MM.1S (cell line): ENCODE measurements at regions not wholly inside any gene's neighbourhood (a gene's known extent, or its start where the extent isn't known, plus 50 kb on each side); places are given as distances from the start of the nearest gene placed in this dataset.
"Not testable (repeated sequence)": the region's sequence is repeated elsewhere in the genome, so short reads cannot be mapped to it uniquely, and the experiment has no call there.

ENCODE experiments used
- DNase-seq: peaks from one replicate; pipeline ENCODE4 v3.0.0-alpha.2; 2015
- H2AFZ ChIP-seq: fragments of 300-600 bp; sonication (generic); 2 replicates; pipeline ENCODE4 v1.6.0; 2016; ENCODE audit warnings: antibody characterized with exemption, low read length
- H3F3A ChIP-seq: fragments of 300-600 bp; sonication (generic); 2 replicates; pipeline ENCODE4 v1.6.1; 2016; ENCODE audit warnings: mild to moderate bottlenecking, antibody characterized with exemption, low read length, moderate library complexity, mixed read lengths; ENCODE audit not compliant: insufficient read depth
- H3K27ac ChIP-seq: fragments of 300-600 bp; sonication (generic); 2 replicates; pipeline ENCODE4 v1.5.1; 2016; ENCODE audit warnings: mild to moderate bottlenecking, low read length
- H3K27me3 ChIP-seq: fragments of 300-600 bp; sonication (generic); replicated peaks from 2 replicates; pipeline ENCODE4 v1.6.0; 2016; ENCODE audit warnings: low read length; ENCODE audit not compliant: insufficient read depth
- H3K36me3 ChIP-seq: fragments of 300-600 bp; sonication (generic); replicated peaks from 2 replicates; pipeline ENCODE4 v1.6.1; 2016; ENCODE audit warnings: mild to moderate bottlenecking, low read length, mixed read lengths; ENCODE audit not compliant: insufficient read depth
- H3K4me1 ChIP-seq: fragments of 300-600 bp; sonication (generic); 2 replicates; pipeline ENCODE4 v1.6.1; 2016; ENCODE audit warnings: low read length, mixed read lengths
- H3K4me2 ChIP-seq: fragments of 300-600 bp; sonication (generic); 2 replicates; pipeline ENCODE4 v1.6.0; 2016; ENCODE audit warnings: low read depth, low read length
- H3K4me3 ChIP-seq: fragments of 300-600 bp; sonication (generic); 2 replicates; pipeline ENCODE4 v1.5.1; 2016; ENCODE audit warnings: low read length, mixed read lengths
- H3K79me2 ChIP-seq: fragments of 300-600 bp; sonication (generic); 2 replicates; pipeline ENCODE4 v1.6.1; 2016; ENCODE audit warnings: mixed run types, low read length, mixed read lengths
- H3K9ac ChIP-seq: fragments of 300-600 bp; sonication (generic); 2 replicates; pipeline ENCODE4 v1.6.1; 2016; ENCODE audit warnings: low read length, mixed read lengths
- H3K9me2 ChIP-seq: fragments of 300-600 bp; sonication (generic); replicated peaks from 2 replicates; pipeline ENCODE4 v1.6.1; 2016; ENCODE audit warnings: mild to moderate bottlenecking, low read length, mixed read lengths; ENCODE audit not compliant: insufficient read depth
- H3K9me3 ChIP-seq: fragments of 300-600 bp; sonication (generic); replicated peaks from 2 replicates; pipeline ENCODE4 v1.6.1; 2016; ENCODE audit warnings: mild to moderate bottlenecking, low read length, mixed read lengths; ENCODE audit not compliant: insufficient read depth
- H4K20me1 ChIP-seq: fragments of 300-600 bp; sonication (generic); 2 replicates; pipeline ENCODE4 v1.6.1; 2016; ENCODE audit warnings: mild to moderate bottlenecking, low read length, moderate library complexity, mixed read lengths; ENCODE audit not compliant: insufficient read depth
- CTCF ChIP-seq: fragments of 300-600 bp; sonication (generic); IDR thresholded peaks from 2 replicates; pipeline ENCODE4 v1.5.1; 2016; ENCODE audit warnings: antibody characterized with exemption, low read length, mixed read lengths
- EZH2 ChIP-seq: fragments of 300-600 bp; sonication (generic); optimal IDR thresholded peaks from 2 replicates; pipeline ENCODE3; 2017; ENCODE audit warnings: low read depth, mild to moderate bottlenecking, antibody characterized with exemption, low read length, mixed read lengths
- EZH2phosphoT487 ChIP-seq: fragments of 300-600 bp; sonication (generic); IDR thresholded peaks from 2 replicates; pipeline ENCODE4 v1.6.1; 2018; ENCODE audit warnings: antibody characterized with exemption, low read length

GRCh38 chr4:38297061-38297460 lies 336.9 kb downstream of the PTTG2 start:
- H3K36me3 ChIP-seq: no peaks in the 10 kb centered on the region
- no peak overlapping the region for H3K4me3 ChIP-seq
- no peak overlapping the region for H3K4me2 ChIP-seq
- H3K4me1 ChIP-seq: no peaks in the 10 kb centered on the region
- no peak overlapping the region for H3K9ac ChIP-seq
- DNase-seq: no peak
- H2AFZ ChIP-seq: no peak overlapping the region
- no peaks in the 10 kb centered on the region for H3K27me3 ChIP-seq
- H3F3A ChIP-seq: no peaks in the 10 kb centered on the region
- TF ChIP-seq EZH2: no peak
- no peak for TF ChIP-seq CTCF
- TF ChIP-seq EZH2phosphoT487: no peak
- no peaks in the 10 kb centered on the region for H4K20me1 ChIP-seq
- H3K9me2 ChIP-seq: no peaks in the 10 kb centered on the region
- H3K9me3 ChIP-seq: no peaks in the 10 kb centered on the region
- no peak overlapping the region for H3K27ac ChIP-seq
- no peaks in the 10 kb centered on the region for H3K79me2 ChIP-seq

GRCh38 chr4:38298868-38299713 lies 338.9 kb downstream of the PTTG2 start:
- no peak for TF ChIP-seq EZH2phosphoT487
- no peak for TF ChIP-seq EZH2
- no peak for TF ChIP-seq CTCF
- Histone ChIP-seq H3K4me2 (no peak overlapping the region), H3F3A (no peaks in the 10 kb centered on the region), H3K27me3 (no peaks in the 10 kb centered on the region), H3K4me3 (no peak overlapping the region), H2AFZ (no peak overlapping the region), H3K27ac (no peak overlapping the region), H3K9ac (no peak overlapping the region), H4K20me1 (no peaks in the 10 kb centered on the region), H3K9me2 (no peaks in the 10 kb centered on the region), H3K4me1 (no peaks in the 10 kb centered on the region), H3K9me3 (no peaks in the 10 kb centered on the region), H3K79me2 (no peaks in the 10 kb centered on the region), H3K36me3 (no peaks in the 10 kb centered on the region)
- no peak for DNase-seq

DNA sequence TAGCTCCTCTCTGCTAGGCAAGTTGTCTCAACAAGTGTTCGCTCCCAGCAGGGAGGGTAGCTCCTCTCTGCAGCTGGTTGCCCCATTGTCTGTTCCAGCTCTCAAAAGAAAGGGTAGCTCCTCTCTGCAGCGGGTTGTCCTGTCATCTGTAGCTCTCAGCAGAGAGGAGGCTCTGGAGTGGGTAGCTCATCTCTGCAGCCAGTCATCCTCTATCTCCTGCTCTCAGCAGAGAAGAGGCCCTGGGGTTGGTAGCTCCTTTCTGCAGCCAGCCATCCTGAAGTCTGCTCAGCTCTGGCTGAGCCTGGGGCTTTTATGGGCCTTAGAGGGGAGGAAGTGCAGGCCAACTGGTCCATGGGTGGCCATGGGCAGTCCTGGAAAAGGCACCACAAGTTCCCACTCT lies 342.7 kb downstream of the PTTG2 start:
- no peak for DNase-seq
- Histone ChIP-seq H3K27ac (no peak overlapping the region), H3K27me3 (no peaks in the 10 kb centered on the region), H3K79me2 (no peaks in the 10 kb centered on the region), H3K4me1 (peaks cover 21% of the 10 kb centered on the region), H3K4me3 (no peak overlapping the region), H3K4me2 (no peak overlapping the region), H3F3A (peaks cover 21% of the 10 kb centered on the region), H3K36me3 (no peaks in the 10 kb centered on the region), H2AFZ (no peak overlapping the region), H3K9me3 (no peaks in the 10 kb centered on the region), H3K9me2 (no peaks in the 10 kb centered on the region), H4K20me1 (no peaks in the 10 kb centered on the region), H3K9ac (no peak overlapping the region)
- TF ChIP-seq EZH2phosphoT487: no peak
- no peak for TF ChIP-seq CTCF

DNA sequence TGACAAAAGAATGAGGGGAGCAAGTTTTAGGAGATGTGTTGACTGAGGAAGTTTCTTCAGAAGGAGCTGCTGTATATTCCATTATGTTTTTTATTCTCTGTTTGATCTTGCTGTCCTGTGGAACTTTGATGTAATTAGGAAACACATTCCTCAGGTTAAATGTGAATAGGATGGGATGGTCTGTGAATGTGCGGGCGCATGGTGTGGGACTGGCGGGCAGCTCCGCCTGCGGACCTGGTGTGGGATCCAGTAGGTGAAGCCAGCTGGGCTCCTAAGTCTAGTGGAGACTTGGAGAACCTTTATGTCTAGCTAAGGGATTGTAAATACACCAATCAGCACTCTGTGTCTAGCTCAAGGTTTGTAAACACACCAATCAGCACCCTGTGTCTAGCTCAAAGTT lies 344.3 kb downstream of the PTTG2 start:
- H3K27ac ChIP-seq, H3K36me3 ChIP-seq, H3K27me3 ChIP-seq, H3K79me2 ChIP-seq, H2AFZ ChIP-seq, H3K9me2 ChIP-seq, DNase-seq, H4K20me1 ChIP-seq, H3K9me3 ChIP-seq, H3K4me2 ChIP-seq, H3K4me3 ChIP-seq, H3K9ac ChIP-seq: not testable (repeated sequence)
- Histone ChIP-seq H3F3A (peaks cover 27% of the 10 kb centered on the region), H3K4me1 (peaks cover 36% of the 10 kb centered on the region)
